ENCODE measurements at regions not wholly inside any gene's neighbourhood (a gene's known extent, or its start where the extent isn't known, plus 50 kb on each side); places are given as distances from the start of the nearest gene placed in this dataset.

DNA sequence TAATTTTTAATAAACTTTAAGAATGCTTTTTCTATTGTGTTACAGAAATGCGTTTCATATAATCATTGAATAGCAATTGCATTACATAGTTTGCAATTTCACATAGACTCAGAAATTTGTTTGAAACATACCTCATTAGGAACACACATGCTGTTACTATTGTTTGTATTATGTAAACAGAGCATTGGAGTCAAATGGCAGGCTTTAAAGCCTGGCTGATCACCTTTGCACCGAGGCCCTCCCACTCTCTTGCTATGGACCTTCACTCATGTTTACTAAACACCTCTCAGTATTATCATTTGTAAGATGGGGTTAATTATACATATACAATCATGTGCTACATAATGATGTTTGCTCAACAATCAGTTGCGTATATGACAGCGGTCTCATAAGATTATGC, 203.6 kb upstream of the NPSR1 start:
- no peak overlapping the region for H3K9ac ChIP-seq (ENCODE audit: insufficient read depth in 1 of 2, low read depth in 2 of 2, low read length in 2 of 2)
- H3K79me2 ChIP-seq (ENCODE audit: control insufficient read depth, insufficient read depth, low read length): no peaks in the 10 kb centered on the region
- TF ChIP-seq, protein P1, sequence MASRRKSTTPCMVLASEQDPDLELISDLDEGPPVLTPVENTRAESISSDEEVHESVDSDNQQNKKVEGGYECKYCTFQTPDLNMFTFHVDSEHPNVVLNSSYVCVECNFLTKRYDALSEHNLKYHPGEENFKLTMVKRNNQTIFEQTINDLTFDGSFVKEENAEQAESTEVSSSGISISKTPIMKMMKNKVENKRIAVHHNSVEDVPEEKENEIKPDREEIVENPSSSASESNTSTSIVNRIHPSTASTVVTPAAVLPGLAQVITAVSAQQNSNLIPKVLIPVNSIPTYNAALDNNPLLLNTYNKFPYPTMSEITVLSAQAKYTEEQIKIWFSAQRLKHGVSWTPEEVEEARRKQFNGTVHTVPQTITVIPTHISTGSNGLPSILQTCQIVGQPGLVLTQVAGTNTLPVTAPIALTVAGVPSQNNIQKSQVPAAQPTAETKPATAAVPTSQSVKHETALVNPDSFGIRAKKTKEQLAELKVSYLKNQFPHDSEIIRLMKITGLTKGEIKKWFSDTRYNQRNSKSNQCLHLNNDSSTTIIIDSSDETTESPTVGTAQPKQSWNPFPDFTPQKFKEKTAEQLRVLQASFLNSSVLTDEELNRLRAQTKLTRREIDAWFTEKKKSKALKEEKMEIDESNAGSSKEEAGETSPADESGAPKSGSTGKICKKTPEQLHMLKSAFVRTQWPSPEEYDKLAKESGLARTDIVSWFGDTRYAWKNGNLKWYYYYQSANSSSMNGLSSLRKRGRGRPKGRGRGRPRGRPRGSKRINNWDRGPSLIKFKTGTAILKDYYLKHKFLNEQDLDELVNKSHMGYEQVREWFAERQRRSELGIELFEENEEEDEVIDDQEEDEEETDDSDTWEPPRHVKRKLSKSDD (conservative IDR thresholded peaks at IDR 0.05; ENCODE audit: low read length): no peak
- TF ChIP-seq NELFE (IDR thresholded peaks at IDR 0.05; ENCODE audit: insufficient read depth, insufficient read length): no peak
- no peak for TF ChIP-seq ZFP36 (IDR thresholded peaks at IDR 0.05; ENCODE audit: low read depth, low read length, partially characterized antibody)
- TF ChIP-seq PHB (CRISPR knock-in tag; IDR thresholded peaks at IDR 0.05): no peak
- no peak for TF ChIP-seq KAT8 (IDR thresholded peaks at IDR 0.05; ENCODE audit: low read depth)
- no peak for TF ChIP-seq SRSF1 (IDR thresholded peaks at IDR 0.05; ENCODE audit: low read depth, low read length)
- TF ChIP-seq, protein P2, sequence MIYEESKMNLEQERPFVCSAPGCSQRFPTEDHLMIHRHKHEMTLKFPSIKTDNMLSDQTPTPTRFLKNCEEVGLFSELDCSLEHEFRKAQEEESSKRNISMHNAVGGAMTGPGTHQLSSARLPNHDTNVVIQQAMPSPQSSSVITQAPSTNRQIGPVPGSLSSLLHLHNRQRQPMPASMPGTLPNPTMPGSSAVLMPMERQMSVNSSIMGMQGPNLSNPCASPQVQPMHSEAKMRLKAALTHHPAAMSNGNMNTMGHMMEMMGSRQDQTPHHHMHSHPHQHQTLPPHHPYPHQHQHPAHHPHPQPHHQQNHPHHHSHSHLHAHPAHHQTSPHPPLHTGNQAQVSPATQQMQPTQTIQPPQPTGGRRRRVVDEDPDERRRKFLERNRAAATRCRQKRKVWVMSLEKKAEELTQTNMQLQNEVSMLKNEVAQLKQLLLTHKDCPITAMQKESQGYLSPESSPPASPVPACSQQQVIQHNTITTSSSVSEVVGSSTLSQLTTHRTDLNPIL (CRISPR knock-in tag; IDR thresholded peaks at IDR 0.05): no peak
- TF ChIP-seq MTF1 (CRISPR knock-in tag; IDR thresholded peaks at IDR 0.05; ENCODE audit: borderline replicate concordance): no peak
- no peak for TF ChIP-seq MYNN (IDR thresholded peaks at IDR 0.05)
- no peak for TF ChIP-seq MYNN (CRISPR knock-in tag; IDR thresholded peaks at IDR 0.05)
- TF ChIP-seq, protein P3, sequence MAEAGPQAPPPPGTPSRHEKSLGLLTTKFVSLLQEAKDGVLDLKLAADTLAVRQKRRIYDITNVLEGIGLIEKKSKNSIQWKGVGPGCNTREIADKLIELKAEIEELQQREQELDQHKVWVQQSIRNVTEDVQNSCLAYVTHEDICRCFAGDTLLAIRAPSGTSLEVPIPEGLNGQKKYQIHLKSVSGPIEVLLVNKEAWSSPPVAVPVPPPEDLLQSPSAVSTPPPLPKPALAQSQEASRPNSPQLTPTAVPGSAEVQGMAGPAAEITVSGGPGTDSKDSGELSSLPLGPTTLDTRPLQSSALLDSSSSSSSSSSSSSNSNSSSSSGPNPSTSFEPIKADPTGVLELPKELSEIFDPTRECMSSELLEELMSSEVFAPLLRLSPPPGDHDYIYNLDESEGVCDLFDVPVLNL (CRISPR knock-in tag; IDR thresholded peaks at IDR 0.05; ENCODE audit: low read depth): no peak
- no peaks in the 10 kb centered on the region for H3K4me1 ChIP-seq (replicated peaks in 1 of 2; ENCODE audit: control insufficient read depth in 2 of 2, insufficient read depth in 2 of 2, low read length in 2 of 2)
- ATAC-seq (no peak), FAIRE-seq (no peak), DNase-seq (ENCODE audit: extremely low read depth in 1 of 4, low spot score in 3 of 4) (no peak)
- WGBS (ENCODE audit: insufficient coverage, low coverage, missing lambda C conversion rate): 1% methylated on average over 4 of the region's 4 CpGs
- ChIA-PET POLR2A (no interaction called here), CTCF (ENCODE audit: low intra/inter-chr PET ratio) (no interaction called here)
- in situ Hi-C loops (cut with MboI) (no loop called here), intact Hi-C loops (cut with micrococcal nuclease) (no loop called here)
- H3K9me1 ChIP-seq (ENCODE audit: control insufficient read depth, insufficient read depth, low read length): no peaks in the 10 kb centered on the region
- H4K20me1 ChIP-seq (replicated peaks; ENCODE audit: control insufficient read depth, insufficient read depth, low read length): no peaks in the 10 kb centered on the region
- no peaks in the 10 kb centered on the region for H3K9me3 ChIP-seq (replicated peaks; ENCODE audit: control insufficient read depth, insufficient read depth, low read depth, low read length)
- no peak overlapping the region for H3K27ac ChIP-seq (ENCODE audit: extremely low read depth, low read depth, low read length)
- H3K4me3 ChIP-seq: no peak overlapping the region
- BruUV-seq (replicated peaks): no TSS peak
- no peaks in the 10 kb centered on the region for H3K27me3 ChIP-seq (ENCODE audit: control insufficient read depth in 2 of 2, insufficient read depth in 2 of 2, low read length in 2 of 2)
- no peak overlapping the region for H3K4me2 ChIP-seq (ENCODE audit: insufficient read depth, low read length)
- no peak overlapping the region for H2AFZ ChIP-seq (ENCODE audit: low read depth, low read length)
- H3K36me3 ChIP-seq (ENCODE audit: control insufficient read depth, insufficient read depth, low read length): no peaks in the 10 kb centered on the region
